HG02759 (cell line): ENCODE measurements at regions not wholly inside any gene's neighbourhood (a gene's known extent, or its start where the extent isn't known, plus 50 kb on each side); places are given as distances from the start of the nearest gene placed in this dataset.
"Not testable (repeated sequence)": the region's sequence is repeated elsewhere in the genome, so short reads cannot be mapped to it uniquely, and the experiment has no call there.

Experiments
- ATAC-seq: cut with Tn5 transposase; IDR thresholded peaks from one replicate; pipeline ENCODE4 v1.9.1; 2021; ENCODE audit warnings: mild to moderate bottlenecking, moderate library complexity; ENCODE audit not compliant: unreplicated experiment

DNA sequence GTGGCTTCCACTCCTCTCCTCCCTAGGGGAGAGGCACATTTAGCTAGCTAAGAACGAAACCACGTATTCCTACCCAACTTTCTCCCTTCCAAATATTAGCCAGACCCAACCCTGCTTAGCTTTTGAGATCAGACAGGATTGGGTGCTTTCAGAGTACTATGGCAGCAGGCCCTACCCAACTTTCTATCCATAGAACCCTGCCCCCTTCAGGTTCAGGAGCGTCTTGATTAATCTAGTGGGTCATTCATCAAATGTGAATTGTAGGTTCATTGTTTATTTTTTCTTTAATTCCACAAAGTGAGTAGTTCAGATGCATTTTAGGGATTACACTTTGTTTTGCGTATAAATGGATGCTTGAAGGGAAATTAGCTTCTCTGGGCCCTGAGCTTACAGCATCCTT, 188.3 kb downstream of the MIB1 start:
- ATAC-seq = no peak

GRCh38 chr18:21930177-21930576, 189.6 kb downstream of the MIB1 start:
- ATAC-seq = no peak

DNA sequence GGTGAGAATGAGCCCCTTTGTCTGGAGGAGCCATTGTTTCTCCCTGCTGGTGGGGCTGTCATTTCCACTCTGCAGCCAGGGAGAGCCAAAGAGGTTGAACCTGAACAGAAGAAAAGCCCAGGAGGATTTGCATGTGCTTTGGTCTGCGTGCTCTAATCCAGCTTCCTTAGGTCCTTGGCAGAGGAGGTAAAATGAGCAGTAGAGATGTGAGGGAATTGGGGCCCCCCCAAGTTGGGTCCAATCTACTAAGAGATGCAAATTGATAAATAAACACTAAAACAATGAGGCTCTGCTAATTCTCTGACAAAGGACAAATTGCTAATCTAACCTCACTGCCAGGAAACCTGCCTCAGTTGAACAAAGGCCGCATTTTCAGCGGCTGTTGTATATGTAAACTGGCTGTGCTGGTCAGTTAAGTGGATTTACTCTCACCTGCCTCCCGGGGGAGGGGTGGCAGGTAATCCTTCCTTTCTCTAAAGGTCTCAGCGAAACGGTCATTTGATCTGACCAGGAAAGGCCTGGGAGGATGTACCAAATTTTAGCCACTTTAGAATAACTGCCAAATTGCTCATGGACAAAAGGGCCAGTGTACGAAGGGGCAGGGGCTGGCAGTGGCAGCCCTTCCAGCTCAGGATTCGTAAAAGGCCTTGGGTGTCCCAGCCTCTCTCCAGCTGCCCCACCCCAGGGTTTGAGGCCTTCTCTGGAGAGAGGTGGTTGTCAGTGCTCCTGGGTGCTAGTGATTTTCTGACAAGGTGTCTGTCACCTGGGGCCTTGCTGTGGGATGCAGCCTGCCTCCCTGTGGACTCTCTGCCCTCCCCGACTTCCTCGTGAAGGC, 193.6 kb downstream of the MIB1 start:
- no peak for ATAC-seq

DNA sequence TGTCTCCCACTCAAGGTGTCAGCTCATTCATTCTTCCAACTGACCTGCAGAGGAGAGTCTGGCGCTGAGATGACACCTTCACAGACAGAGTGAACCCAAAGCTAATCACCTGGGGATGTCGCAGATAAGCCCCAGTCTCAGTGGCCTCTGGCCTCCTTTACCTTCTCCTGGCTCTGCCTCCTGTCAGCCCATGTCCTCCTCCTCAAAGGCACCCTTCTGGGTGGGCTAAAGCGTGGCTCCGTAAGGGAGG, 194.1 kb downstream of the MIB1 start:
- ATAC-seq = no peak

DNA sequence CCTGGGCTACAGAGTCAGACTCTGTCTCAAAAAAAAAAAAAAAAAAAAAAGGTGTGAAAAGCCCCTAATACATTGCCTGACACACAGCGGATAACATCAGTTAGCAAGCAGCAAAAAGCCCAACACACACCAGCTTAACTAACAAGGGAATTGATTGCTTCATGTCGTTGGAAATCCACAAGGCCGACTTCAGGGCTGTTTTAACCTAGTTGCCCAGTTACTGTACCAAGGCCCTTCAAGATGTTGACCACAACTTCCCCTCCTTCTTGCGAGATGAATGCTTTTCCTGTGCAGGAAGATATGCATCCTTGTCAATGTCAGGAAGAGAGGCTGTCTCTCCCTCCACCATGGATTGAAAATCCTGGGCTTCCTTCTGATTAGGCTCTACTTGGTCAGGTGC, 202.9 kb downstream of the MIB1 start:
- ATAC-seq = no peak

DNA sequence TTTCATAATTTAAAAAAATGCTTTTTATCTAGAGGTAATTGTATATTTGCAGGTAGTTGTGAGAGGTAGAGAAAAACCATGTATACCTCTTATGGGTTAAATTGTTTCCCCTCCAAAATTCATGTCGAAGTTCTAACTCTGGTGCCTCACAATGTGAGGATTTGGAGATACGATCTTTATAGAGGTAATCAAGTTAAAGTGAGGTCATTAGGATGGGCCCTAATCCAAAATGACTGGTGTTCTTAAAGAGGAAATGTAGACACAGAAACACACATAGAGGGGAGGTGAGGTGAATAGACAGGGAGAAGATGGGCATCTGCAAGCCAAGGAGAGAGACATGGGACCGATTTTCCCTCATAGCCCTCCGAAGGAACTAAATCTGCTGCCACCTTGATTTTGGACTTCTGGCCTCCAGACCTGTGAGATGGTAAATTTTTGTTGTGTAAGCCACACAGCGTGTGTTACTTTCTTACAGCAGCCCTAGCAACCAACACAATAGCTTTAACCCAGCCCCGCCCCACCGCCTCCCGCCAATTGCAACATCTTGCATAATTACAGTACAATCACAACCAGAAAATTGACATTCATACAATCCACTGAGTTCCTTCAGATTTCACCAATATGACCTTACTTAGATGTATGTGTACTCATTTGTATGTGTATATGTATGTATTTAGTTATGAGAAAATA, 208.9 kb downstream of the MIB1 start:
- no peak for ATAC-seq

DNA sequence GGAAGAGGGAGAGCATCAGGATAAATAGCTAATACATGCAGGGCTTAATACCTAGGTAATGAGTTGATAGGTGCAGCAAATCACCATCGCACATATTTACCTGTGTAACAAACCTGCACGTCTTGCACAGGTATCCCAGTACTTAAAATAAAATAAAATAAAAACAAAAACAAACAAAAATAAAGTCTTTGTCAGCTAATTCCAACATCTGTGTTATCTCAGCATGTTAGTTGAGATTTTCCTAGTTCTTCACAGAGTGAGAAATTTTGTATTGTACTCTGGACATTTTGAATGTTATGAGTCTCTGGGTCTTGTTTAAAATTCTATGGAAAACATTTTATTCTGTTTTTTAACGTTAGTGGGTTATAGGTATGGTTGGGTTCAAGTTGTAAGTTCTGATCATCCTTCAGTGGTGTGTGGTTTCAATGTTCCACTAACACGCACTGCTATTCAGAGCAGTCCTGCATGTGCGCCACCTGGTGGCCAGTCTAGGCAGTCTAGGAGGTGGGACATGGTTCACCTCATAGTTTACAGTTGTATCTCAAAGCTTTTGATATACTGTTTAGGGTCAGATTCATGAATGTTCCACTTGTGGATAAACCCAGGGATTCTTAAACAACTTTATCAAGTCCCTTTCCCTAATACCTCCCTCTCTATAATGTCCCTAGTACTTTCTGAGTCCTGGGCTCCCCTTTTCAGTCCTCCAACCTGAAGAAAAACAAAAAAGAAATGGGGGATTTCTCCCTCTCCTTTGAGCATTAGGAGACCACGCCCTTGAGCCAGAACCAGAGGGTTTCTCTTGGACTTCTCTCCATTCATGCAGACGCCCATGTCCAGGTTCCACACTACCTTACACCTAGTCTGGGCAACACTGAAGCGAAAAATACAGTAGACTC, 213.4 kb upstream of the GATA6 start:
- ATAC-seq = peak; percentile 99

DNA sequence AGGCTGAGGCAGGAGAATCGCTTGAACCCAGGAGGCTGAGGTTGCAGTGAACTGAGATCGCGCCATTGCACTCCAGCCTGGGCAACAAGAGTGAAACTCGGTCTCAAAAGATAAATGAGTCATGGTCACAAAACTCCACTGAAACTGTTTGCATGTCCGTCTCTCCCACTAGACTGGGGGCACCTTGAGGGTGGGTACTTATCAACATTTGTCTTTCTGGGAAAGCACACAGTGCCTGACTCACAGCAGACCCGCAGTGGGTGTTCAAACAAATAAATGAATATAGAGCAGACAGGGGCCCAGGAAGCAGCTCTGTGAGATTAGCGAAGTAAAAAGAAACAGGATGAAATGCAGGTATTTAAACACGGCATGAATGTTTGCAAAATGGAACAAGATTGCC, 211.1 kb upstream of the GATA6 start:
- ATAC-seq = no peak

- no peak for ATAC-seq
Measured at GRCh38 chr18:21958707-21959450, 210.5 kb upstream of the GATA6 start.

DNA sequence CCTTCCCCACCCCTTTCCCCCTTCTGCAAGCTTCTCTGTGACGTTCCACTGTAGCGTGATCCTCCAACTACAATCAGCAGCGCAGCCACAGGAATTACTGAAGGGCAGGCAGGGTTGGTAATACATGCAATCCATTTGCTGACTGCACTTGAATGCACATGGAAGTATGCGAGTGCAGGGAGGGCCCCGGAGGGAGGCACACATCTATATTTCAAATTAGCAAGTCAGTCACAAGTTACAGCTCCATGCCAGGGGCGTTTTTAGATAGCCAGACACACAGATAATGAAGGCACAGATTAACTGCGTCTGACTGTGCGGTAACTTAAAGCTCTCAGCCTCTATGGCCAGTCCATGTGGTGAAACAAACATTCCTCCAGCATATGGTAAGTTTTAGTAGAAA, 209.2 kb upstream of the GATA6 start:
- ATAC-seq = no peak

GRCh38 chr18:21963336-21963735, 206.1 kb upstream of the GATA6 start:
- no peak for ATAC-seq

DNA sequence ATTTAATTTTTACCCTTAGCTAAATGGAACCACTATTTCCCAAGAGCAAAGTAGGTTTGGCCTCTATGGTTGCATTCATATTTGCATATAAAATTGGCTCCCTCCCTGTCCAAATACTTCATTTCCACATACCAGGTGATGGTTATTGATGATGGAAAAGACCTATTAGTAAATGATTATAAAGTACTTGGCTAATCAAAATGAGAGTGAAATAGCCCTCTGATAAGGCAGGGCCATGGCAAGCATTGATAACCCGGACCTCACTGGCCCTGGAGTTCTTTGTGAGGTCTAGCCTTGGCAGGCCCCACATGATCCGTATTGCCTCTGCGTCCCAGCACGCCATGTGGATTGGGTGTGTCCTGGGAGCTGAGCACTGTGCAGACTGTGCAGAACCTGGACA, 201.1 kb upstream of the GATA6 start:
- no peak for ATAC-seq

GRCh38 chr18:21972281-21972680, 197.1 kb upstream of the GATA6 start:
- no peak for ATAC-seq

GRCh38 chr18:21975954-21976353, 193.4 kb upstream of the GATA6 start:
- not testable (repeated sequence) for ATAC-seq

DNA sequence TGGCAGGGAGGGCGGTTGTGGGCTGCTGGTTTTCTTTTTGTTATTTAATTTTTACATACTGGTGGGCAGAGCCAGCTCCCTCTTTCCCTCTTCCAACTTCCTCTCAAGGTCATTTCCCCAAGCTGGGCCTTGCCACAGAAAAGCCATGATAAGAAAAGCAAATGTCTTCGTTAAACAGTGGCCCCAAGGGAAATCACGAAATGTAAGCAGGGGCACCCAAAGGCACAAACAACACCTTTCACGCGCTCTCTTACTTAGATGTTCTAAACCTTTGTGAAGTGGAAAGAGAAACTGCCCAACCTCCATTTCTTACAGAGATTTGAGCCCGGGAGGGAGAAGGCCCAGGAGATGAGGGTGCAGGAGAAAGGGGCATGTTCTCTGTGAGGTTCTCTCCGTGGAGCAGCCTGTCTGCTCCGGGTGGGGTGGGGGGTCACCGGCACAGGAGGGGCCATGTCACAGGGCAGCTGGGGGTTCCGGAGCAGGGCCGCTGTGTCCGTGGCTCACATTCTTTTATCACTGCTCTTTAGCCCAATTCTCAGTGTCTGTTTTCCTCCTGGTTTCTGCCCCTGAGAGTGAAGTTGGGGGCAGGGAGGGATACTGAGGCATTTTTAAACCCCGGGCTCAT, 190.7 kb upstream of the GATA6 start:
- ATAC-seq = no peak

DNA sequence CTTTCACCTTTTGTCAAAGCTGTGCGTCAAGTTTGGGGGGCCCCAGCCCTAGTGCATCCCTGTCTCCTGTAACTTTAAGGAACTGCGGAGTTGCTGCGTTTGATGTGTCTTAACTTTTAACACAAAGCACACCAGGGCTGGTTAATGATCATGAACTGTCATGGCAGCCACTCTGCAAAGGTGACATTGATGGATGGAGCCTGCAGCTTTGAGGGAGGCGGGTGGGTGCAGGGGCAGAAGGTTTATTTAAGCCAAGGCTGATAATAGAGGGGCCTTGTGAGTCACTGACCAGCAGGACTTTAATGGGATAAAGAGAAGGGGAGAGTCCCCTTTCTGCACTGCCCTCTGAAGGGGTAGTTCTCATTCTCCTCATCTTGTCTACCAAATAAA, 190.2 kb upstream of the GATA6 start:
- no peak for ATAC-seq

- ATAC-seq = no peak
Measured at GRCh38 chr18:21979759-21980158, 189.6 kb upstream of the GATA6 start.

- no peak for ATAC-seq
Measured at GRCh38 chr18:21980744-21981143, 188.6 kb upstream of the GATA6 start.

DNA sequence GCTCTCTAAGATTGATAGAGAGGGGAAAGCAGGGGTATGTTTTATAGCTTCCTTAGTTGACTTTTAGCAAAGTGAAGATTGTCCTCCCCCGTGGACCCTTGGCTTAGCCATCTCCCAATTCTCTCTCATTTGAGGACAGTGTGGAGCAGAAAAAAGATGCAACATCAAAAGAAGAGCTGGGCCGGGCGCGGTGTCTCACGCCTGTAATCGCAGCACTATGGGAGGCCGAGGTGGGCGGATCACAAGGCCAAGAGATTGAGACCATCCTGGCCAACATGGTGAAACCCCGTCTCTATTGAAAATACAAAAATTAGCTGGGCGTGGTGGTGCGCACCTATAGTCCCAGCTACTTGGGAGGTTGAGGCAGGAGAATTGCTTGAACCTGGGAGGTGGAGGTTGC, 187.9 kb upstream of the GATA6 start:
- not testable (repeated sequence) for ATAC-seq

DNA sequence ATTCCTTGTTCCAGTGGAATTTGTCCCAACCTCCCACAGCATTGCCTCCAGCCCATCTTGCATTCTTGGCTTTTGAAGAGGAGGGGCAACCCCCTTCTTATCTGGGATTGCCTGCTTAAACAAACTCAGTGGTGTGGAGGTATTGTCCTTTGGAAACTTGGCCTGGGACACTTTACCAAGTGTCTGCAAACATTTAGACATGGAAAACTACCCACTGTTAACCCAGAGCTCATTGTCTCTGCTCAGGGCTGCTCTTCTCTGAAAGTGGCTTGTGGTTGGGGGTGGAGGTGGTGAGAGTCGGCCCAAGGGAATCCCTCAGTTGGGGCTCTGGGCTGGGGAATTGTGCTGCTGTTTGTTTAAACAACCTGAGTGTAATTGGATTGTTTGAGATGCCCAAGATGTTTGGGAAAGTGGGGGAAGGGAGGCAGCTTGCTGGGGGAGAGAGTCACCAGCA, 178.3 kb upstream of the GATA6 start:
- no peak for ATAC-seq

DNA sequence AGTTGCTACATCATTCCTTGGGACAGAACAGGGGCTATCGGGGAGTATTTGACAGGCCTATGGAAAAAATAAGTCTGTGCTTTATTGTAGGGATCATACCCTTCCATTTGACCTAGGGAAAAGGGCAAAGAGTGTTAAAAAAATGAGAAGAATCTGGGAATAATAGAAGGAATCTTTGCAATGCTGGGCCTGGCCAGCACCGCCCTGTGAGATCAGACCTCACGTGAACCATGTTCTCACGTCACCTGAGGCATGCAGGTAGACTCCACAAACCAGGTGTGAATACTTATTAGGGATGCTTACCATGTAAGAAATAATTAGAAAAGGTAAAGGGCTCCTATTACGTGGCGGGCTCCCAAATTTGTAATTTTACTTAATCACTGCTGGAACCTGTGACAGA, 177.5 kb upstream of the GATA6 start:
- ATAC-seq = no peak
